HG02938 (cell line): ENCODE measurements at regions not wholly inside any gene's neighbourhood (a gene's known extent, or its start where the extent isn't known, plus 50 kb on each side); places are given as distances from the start of the nearest gene placed in this dataset.

Experiments used
- ATAC-seq: cut with Tn5 transposase; IDR thresholded peaks from one replicate; pipeline ENCODE4 v1.9.1; 2021; ENCODE audit warnings: mild to moderate bottlenecking, moderate library complexity; ENCODE audit not compliant: unreplicated experiment

GRCh38 chrY:8202837-8203236, 1134.4 kb upstream of the TSPY4 start:
- no peak for ATAC-seq

GRCh38 chrY:8241144-8241543, 1096.1 kb upstream of the TSPY4 start:
- ATAC-seq = no peak

- no peak for ATAC-seq
These were observed 1063.5 kb upstream of the TSPY4 start for GRCh38 chrY:8273807-8274206.

GRCh38 chrY:8305021-8305420, 1032.2 kb upstream of the TSPY4 start:
- ATAC-seq = no peak

GRCh38 chrY:8324113-8324512, 1013.2 kb upstream of the TSPY4 start:
- no peak for ATAC-seq

GRCh38 chrY:8326944-8327343, 1010.3 kb upstream of the TSPY4 start:
- no peak for ATAC-seq

GRCh38 chrY:8327708-8328354, 1009.4 kb upstream of the TSPY4 start:
- no peak for ATAC-seq

- no peak for ATAC-seq
These were observed 1007.8 kb upstream of the TSPY4 start for GRCh38 chrY:8329431-8329830.

GRCh38 chrY:8329929-8330328, 1007.3 kb upstream of the TSPY4 start:
- ATAC-seq = no peak

- no peak for ATAC-seq
These were observed 1003.9 kb upstream of the TSPY4 start for GRCh38 chrY:8333328-8333727.

GRCh38 chrY:8335299-8335835, 1001.9 kb upstream of the TSPY4 start:
- ATAC-seq = no peak

GRCh38 chrY:8336112-8336774, 1001.0 kb upstream of the TSPY4 start:
- ATAC-seq = no peak

GRCh38 chrY:8341000-8341399, 996.3 kb upstream of the TSPY4 start:
- ATAC-seq = no peak

- no peak for ATAC-seq
These were observed 995.1 kb upstream of the TSPY4 start for GRCh38 chrY:8342173-8342572.

- ATAC-seq = no peak
These were observed 986.0 kb upstream of the TSPY4 start for GRCh38 chrY:8351241-8351640.

- no peak for ATAC-seq
These were observed 985.1 kb upstream of the TSPY4 start for GRCh38 chrY:8352201-8352600.

GRCh38 chrY:8358161-8358560, 979.1 kb upstream of the TSPY4 start:
- no peak for ATAC-seq

GRCh38 chrY:8361715-8362114, 975.5 kb upstream of the TSPY4 start:
- ATAC-seq = no peak

GRCh38 chrY:8377491-8377890, 959.8 kb upstream of the TSPY4 start:
- ATAC-seq = no peak

- no peak for ATAC-seq
These were observed 957.5 kb upstream of the TSPY4 start for GRCh38 chrY:8379800-8380199.

GRCh38 chrY:8381425-8381824, 955.8 kb upstream of the TSPY4 start:
- peak; percentile 65 for ATAC-seq

- no peak for ATAC-seq
These were observed 951.2 kb upstream of the TSPY4 start for GRCh38 chrY:8386053-8386452.

GRCh38 chrY:8388512-8388911, 948.8 kb upstream of the TSPY4 start:
- no peak for ATAC-seq
